GM10248 (cell line): ENCODE measurements at regions not wholly inside any gene's neighbourhood (a gene's known extent, or its start where the extent isn't known, plus 50 kb on each side); places are given as distances from the start of the nearest gene placed in this dataset.

Source experiments
- CTCF ChIA-PET: fragments of 300-600 bp; sonication (Branson Sonifier 250); formaldehyde crosslinking; extraction: SDS; loops from one replicate; lab custom pipeline; 2021; ENCODE audit warnings: antibody characterized with exemption; lab: Yijun Ruan, JAX
- POLR2A ChIA-PET: fragments of 350-650 bp; sonication (Branson Sonifier 250); formaldehyde crosslinking; extraction: SDS; loops from one replicate; lab custom pipeline; 2020; ENCODE audit warnings: antibody characterized with exemption; lab: Yijun Ruan, JAX
- DNase-seq: peaks from one replicate; pipeline ENCODE4 v3.0.0; 2012; ENCODE audit errors: extremely low spot score
- CTCF ChIP-seq: IDR thresholded peaks from 2 replicates; pipeline ENCODE4 v1.5.1; 2012; ENCODE audit warnings: mild to moderate bottlenecking, low read depth; ENCODE audit errors: extremely low read depth, missing control alignments, control extremely low read depth

- ChIA-PET CTCF (no interaction called here), POLR2A (no interaction called here)
- no peak for DNase-seq
- TF ChIP-seq CTCF: no peak
These were observed 1783.4 kb upstream of the AGA start for GRCh38 chr4:179225594-179225993.

GRCh38 chr4:179248821-179249220 is 1806.6 kb upstream of the AGA start:
- DNase-seq: no peak
- ChIA-PET POLR2A (no interaction called here), CTCF (no interaction called here)
- TF ChIP-seq CTCF: no peak

GRCh38 chr4:179268791-179269190 is 1826.6 kb upstream of the AGA start:
- ChIA-PET POLR2A (no interaction called here), CTCF (interaction anchor here (0.7 to 1.4 kb wide), 2 partner anchors 9 to 12 kb away, joined by 3 read pairs; no protein-coding TSS in a partner anchor)
- no peak for DNase-seq

GRCh38 chr4:179272282-179272681 is 1830.0 kb upstream of the AGA start:
- ChIA-PET POLR2A (no interaction called here), CTCF (no interaction called here)
- DNase-seq: no peak
- no peak for TF ChIP-seq CTCF

More at GRCh38 chr4:179268791-179269190, 1826.6 kb upstream of the AGA start:
- no peak for TF ChIP-seq CTCF

GRCh38 chr4:179278647-179279046 is 1836.4 kb upstream of the AGA start:
- POLR2A ChIA-PET: no interaction called here
- no peak for TF ChIP-seq CTCF
- DNase-seq: no peak
- CTCF ChIA-PET: no interaction called here

- TF ChIP-seq CTCF: no peak
- DNase-seq: no peak
These were observed 1843.5 kb upstream of the AGA start for GRCh38 chr4:179285696-179286095.

GRCh38 chr4:179291657-179292056 is 1849.4 kb upstream of the AGA start:
- DNase-seq: no peak
- POLR2A ChIA-PET: no interaction called here
- CTCF ChIA-PET: interaction anchor here (0.7 kb wide), 1 partner anchor 16 kb away, joined by 4 read pairs; no protein-coding TSS in a partner anchor
- no peak for TF ChIP-seq CTCF

More at GRCh38 chr4:179285696-179286095, 1843.5 kb upstream of the AGA start:
- POLR2A ChIA-PET: no interaction called here
- CTCF ChIA-PET: interaction anchor here (0.9 kb wide), 1 partner anchor 22 kb away, joined by 3 read pairs; no protein-coding TSS in a partner anchor
